HUES6 (cell line): ENCODE measurements at regions not wholly inside any gene's neighbourhood (a gene's known extent, or its start where the extent isn't known, plus 50 kb on each side); places are given as distances from the start of the nearest gene placed in this dataset.

Experiments used
- H3K27ac ChIP-seq: 2 replicates; pipeline ENCODE4 v1.7.0; 2013; ENCODE audit warnings: low read depth, mild to moderate bottlenecking, low read length, inconsistent platforms
- H3K27me3 ChIP-seq: 2 replicates; pipeline ENCODE4 v1.6.1; 2013; ENCODE audit warnings: low read length; ENCODE audit not compliant: control insufficient read depth, insufficient read depth
- H3K36me3 ChIP-seq: 2 replicates; pipeline ENCODE4 v1.6.1; 2013; ENCODE audit warnings: low read length; ENCODE audit not compliant: control insufficient read depth, insufficient read depth
- H3K4me1 ChIP-seq: 2 replicates; pipeline ENCODE4 v1.6.1; 2013; ENCODE audit warnings: low read length; ENCODE audit not compliant: control insufficient read depth, insufficient read depth
- H3K4me3 ChIP-seq: 2 replicates; pipeline ENCODE4 v1.5.1; 2013; ENCODE audit warnings: low read depth, low read length
- H3K9ac ChIP-seq: one replicate; pipeline ENCODE4 v1.6.1; 2013; ENCODE audit warnings: mild to moderate bottlenecking, low read length
- H3K9me3 ChIP-seq: 2 replicates; pipeline ENCODE4 v1.6.1; 2013; ENCODE audit warnings: low read depth, low read length; ENCODE audit not compliant: control insufficient read depth, insufficient read depth

DNA sequence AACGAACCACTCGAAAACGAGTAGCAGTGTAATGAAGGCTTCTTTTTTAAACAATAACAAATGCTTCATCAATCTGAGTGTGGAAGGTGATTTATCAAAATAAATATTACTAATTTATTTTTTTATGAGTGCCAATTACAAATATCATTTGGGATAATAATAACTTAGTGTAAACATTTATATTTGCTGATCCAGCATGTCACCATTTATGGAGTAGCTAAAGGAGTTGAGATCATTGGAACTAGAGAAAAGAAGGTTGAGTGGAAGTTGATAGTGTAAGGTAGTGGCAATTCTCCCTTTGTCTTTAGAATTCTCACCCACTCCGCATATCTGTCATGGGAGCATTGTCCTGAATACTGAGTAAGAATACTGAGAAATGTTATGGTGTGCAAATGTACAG, 67.1 kb upstream of the KIF26B start:
- H3K4me1 ChIP-seq = peaks cover 10% of the 10 kb centered on the region
- H3K36me3 ChIP-seq = no peaks in the 10 kb centered on the region
- H3K27me3 ChIP-seq = no peaks in the 10 kb centered on the region
- H3K27ac ChIP-seq = no peak overlapping the region
- H3K9ac ChIP-seq = no peak overlapping the region
- H3K4me3 ChIP-seq = no peak overlapping the region
- peaks cover 5% of the 10 kb centered on the region for H3K9me3 ChIP-seq

GRCh38 chr1:245086389-245086969, 68.3 kb upstream of the KIF26B start:
- Histone ChIP-seq H3K4me3 (no peak overlapping the region), H3K27ac (no peak overlapping the region)

DNA sequence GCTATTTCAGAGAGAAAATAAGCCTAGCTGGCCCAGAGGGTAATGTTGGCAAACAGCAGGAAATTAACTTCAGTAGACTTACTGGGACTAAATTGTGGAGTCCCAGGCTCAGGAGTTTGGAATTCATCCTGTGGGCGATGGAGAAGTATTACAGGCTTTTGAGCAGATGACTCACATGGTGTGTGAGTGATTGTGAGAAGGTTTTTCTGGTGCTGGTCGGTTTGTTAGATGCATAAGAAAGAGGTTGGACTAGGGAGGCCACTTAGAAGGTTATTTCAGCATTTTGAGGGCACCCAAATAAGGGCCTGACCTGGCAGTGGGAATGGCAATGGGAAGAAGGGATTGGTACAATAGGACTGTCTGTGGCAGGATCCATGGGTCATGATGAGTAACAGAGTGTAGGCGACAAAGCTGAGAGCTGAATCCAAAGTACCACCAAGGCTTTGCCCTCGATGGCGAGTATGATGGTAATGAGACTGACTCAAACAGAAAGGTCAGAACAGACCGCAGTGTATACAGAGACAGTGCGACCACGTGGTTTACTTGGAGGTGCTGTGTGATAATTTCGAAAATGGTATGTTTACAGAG, 69.2 kb upstream of the KIF26B start:
- H3K9ac ChIP-seq = no peak overlapping the region
- H3K4me3 ChIP-seq = no peak overlapping the region
- H3K27ac ChIP-seq = no peak overlapping the region
- no peaks in the 10 kb centered on the region for H3K36me3 ChIP-seq
- H3K9me3 ChIP-seq = peaks cover 9% of the 10 kb centered on the region
- H3K27me3 ChIP-seq = no peaks in the 10 kb centered on the region
- no peaks in the 10 kb centered on the region for H3K4me1 ChIP-seq

More at GRCh38 chr1:245086389-245086969, 68.3 kb upstream of the KIF26B start:
- Histone ChIP-seq H3K9ac (no peak overlapping the region), H3K36me3 (no peaks in the 10 kb centered on the region), H3K27me3 (no peaks in the 10 kb centered on the region), H3K4me1 (peaks cover under 1% of the 10 kb centered on the region; the same call in 1 of the 2 replicates), H3K9me3 (peaks cover 9% of the 10 kb centered on the region)

GRCh38 chr1:245084551-245084950, 70.2 kb upstream of the KIF26B start:
- Histone ChIP-seq H3K9me3 (peaks cover 9% of the 10 kb centered on the region), H3K27me3 (no peaks in the 10 kb centered on the region), H3K27ac (no peak overlapping the region), H3K4me3 (no peak overlapping the region), H3K4me1 (no peaks in the 10 kb centered on the region), H3K36me3 (no peaks in the 10 kb centered on the region), H3K9ac (no peak overlapping the region)

GRCh38 chr1:245079021-245079609, 75.7 kb upstream of the KIF26B start:
- no peak overlapping the region for H3K9ac ChIP-seq
- peaks cover 1% of the 10 kb centered on the region for H3K4me1 ChIP-seq
- no peaks in the 10 kb centered on the region for H3K27me3 ChIP-seq
- H3K9me3 ChIP-seq = peaks cover 9% of the 10 kb centered on the region
- H3K4me3 ChIP-seq = no peak overlapping the region
- no peak overlapping the region for H3K27ac ChIP-seq
- H3K36me3 ChIP-seq = no peaks in the 10 kb centered on the region

GRCh38 chr1:245074898-245075297, 79.9 kb upstream of the KIF26B start:
- Histone ChIP-seq H3K4me1 (peaks cover 3% of the 10 kb centered on the region), H3K27me3 (no peaks in the 10 kb centered on the region), H3K27ac (no peak overlapping the region), H3K9ac (no peak overlapping the region), H3K4me3 (no peak overlapping the region), H3K36me3 (0 out of 2 replicates have a peak, but pooled peaks cover 4% of the 10 kb centered on the region), H3K9me3 (peaks cover 8% of the 10 kb centered on the region; the same call in 1 of the 2 replicates)

DNA sequence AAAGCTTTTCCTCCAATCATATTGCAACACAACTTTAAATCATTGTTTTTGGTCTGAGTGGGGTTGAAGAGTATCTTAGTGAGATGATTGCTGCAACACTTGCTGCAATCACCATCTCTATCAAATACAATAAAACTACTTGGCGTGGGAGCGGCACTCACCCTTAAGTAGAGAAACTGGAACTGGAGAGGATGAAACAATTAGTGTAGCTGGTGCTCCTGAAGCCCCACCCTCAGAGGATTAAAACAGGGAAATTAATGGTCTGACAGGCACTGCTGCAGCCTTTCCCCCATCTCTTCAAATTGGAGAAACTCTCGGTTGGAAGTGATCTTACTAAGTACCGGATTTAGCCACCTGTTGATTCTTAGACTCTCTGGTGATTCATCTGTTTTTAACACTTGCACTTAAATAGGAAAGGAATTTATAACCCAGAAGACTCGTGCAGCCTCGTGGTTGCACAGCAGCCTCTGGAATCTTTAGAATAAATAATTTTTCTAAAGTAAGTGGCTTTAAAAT, 80.5 kb upstream of the KIF26B start:
- H3K36me3 ChIP-seq = 0 out of 2 replicates have a peak, but pooled peaks cover 4% of the 10 kb centered on the region
- H3K27ac ChIP-seq = no peak overlapping the region
- H3K4me3 ChIP-seq = no peak overlapping the region
- no peak overlapping the region for H3K9ac ChIP-seq
- H3K27me3 ChIP-seq = no peaks in the 10 kb centered on the region
- H3K4me1 ChIP-seq = peaks cover 3% of the 10 kb centered on the region
- H3K9me3 ChIP-seq = peaks cover 8% of the 10 kb centered on the region; the same call in 1 of the 2 replicates

DNA sequence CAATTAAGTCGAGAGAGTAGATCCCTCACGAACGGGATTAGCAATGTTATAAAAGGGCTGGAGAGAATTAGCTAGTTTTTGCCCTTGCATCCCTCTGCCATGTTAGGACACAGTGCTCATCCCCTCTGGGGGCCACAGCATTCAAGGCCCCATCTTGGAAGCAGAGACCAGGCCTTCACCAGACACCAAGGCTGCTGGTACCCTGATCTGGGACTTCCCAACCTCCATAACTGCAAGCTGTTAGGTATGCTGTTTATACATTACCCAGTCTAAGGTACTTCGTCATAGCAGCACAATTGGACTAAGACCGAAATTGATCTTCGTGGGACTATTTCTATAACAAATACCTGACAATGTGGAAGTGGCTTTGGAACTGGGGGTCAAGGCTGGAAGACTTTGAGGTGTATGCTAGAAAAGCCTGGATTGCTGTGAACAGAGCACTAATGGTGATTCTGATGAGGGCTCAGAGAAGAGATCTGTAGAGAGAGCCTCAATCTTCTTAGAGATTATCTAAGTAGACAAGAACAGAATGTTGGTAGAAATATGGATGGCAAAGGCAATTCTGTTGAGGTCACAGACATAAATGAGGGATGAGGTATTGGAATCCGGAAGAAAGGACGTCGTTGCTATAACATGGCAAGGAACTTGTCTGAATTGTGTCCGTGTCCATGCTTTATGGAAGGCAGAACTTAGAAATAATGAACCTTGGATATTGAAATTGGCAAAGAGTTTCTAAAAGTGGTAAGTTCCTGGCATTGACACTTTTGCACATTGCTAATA, 83.8 kb upstream of the KIF26B start:
- 0 out of 2 replicates have a peak, but pooled peaks cover 4% of the 10 kb centered on the region for H3K36me3 ChIP-seq
- H3K9me3 ChIP-seq = peaks cover 8% of the 10 kb centered on the region; the same call in 1 of the 2 replicates
- no peaks in the 10 kb centered on the region for H3K27me3 ChIP-seq
- peaks cover 3% of the 10 kb centered on the region for H3K4me1 ChIP-seq
- H3K4me3 ChIP-seq = no peak overlapping the region
- H3K27ac ChIP-seq = no peak overlapping the region
- no peak overlapping the region for H3K9ac ChIP-seq

GRCh38 chr1:245067257-245067656, 87.5 kb upstream of the KIF26B start:
- H3K27ac ChIP-seq = no peak overlapping the region
- no peaks in the 10 kb centered on the region for H3K4me1 ChIP-seq
- 0 out of 2 replicates have a peak, but pooled peaks cover 5% of the 10 kb centered on the region for H3K9me3 ChIP-seq
- no peaks in the 10 kb centered on the region for H3K27me3 ChIP-seq
- 0 out of 2 replicates have a peak, but pooled peaks cover 4% of the 10 kb centered on the region for H3K36me3 ChIP-seq
- no peak overlapping the region for H3K9ac ChIP-seq
- H3K4me3 ChIP-seq = no peak overlapping the region

GRCh38 chr1:245062741-245063305, 92.0 kb upstream of the KIF26B start:
- no peak overlapping the region for H3K9ac ChIP-seq
- H3K9me3 ChIP-seq = no peaks in the 10 kb centered on the region
- no peak overlapping the region for H3K27ac ChIP-seq
- peaks cover 21% of the 10 kb centered on the region for H3K4me1 ChIP-seq
- H3K36me3 ChIP-seq = no peaks in the 10 kb centered on the region
- no peak overlapping the region for H3K4me3 ChIP-seq
- no peaks in the 10 kb centered on the region for H3K27me3 ChIP-seq
